H9 (cell line): ENCODE measurements at regions not wholly inside any gene's neighbourhood (a gene's known extent, or its start where the extent isn't known, plus 50 kb on each side); places are given as distances from the start of the nearest gene placed in this dataset.

Experiments
- DNase-seq: peaks from one replicate; pipeline ENCODE4 v3.0.0-alpha.2; 2017
- H2AFZ ChIP-seq: one replicate; pipeline ENCODE4 v1.6.1; 2013; ENCODE audit warnings: mild to moderate bottlenecking, low read length, control low read depth, moderate library complexity
- H2AK5ac ChIP-seq: 2 replicates; pipeline ENCODE4 v1.6.1; 2013; ENCODE audit warnings: low read length, control low read depth, mixed read lengths; ENCODE audit not compliant: insufficient read length
- H2BK120ac ChIP-seq: one replicate; pipeline ENCODE4 v1.6.1; 2013; ENCODE audit warnings: low read depth, mild to moderate bottlenecking, low read length, control low read depth, inconsistent platforms; ENCODE audit not compliant: poor library complexity, severe bottlenecking
- H2BK12ac ChIP-seq: 2 replicates; pipeline ENCODE4 v1.6.1; 2013; ENCODE audit warnings: low read length, control low read depth, mixed read lengths, low read depth; ENCODE audit not compliant: insufficient read length
- H2BK15ac ChIP-seq: 2 replicates; pipeline ENCODE4 v1.6.1; 2013; ENCODE audit warnings: low read depth, low read length, control low read depth
- H2BK20ac ChIP-seq: one replicate; pipeline ENCODE4 v1.6.1; 2013; ENCODE audit warnings: low read depth, mild to moderate bottlenecking, low read length, control low read depth, inconsistent platforms; ENCODE audit not compliant: poor library complexity, severe bottlenecking
- H2BK5ac ChIP-seq: 2 replicates; pipeline ENCODE4 v1.6.1; 2013; ENCODE audit warnings: low read length, control low read depth, mixed read lengths; ENCODE audit not compliant: insufficient read length
- H3K14ac ChIP-seq: 2 replicates; pipeline ENCODE4 v1.6.1; 2013; ENCODE audit warnings: low read length, control low read depth; ENCODE audit not compliant: insufficient read depth
- H3K18ac ChIP-seq: 2 replicates; pipeline ENCODE4 v1.6.1; 2013; ENCODE audit warnings: low read depth, mild to moderate bottlenecking, mixed read lengths, low read length, control low read depth; ENCODE audit not compliant: insufficient read length
- H3K23ac ChIP-seq: 2 replicates; pipeline ENCODE4 v1.6.1; 2013; ENCODE audit warnings: low read length, control low read depth, mixed read lengths, low read depth; ENCODE audit not compliant: insufficient read length
- H3K23me2 ChIP-seq: 2 replicates; pipeline ENCODE4 v1.6.1; 2013; ENCODE audit warnings: low read depth, mild to moderate bottlenecking, mixed read lengths, low read length, control low read depth; ENCODE audit not compliant: insufficient read length, poor library complexity, severe bottlenecking
- H3K27ac ChIP-seq: 2 replicates; pipeline ENCODE4 v1.5.1; 2013; ENCODE audit warnings: low read length, control low read depth, mixed read lengths, low read depth; ENCODE audit not compliant: insufficient read length
- H3K27me3 ChIP-seq: 2 replicates; pipeline ENCODE4 v1.6.1; 2013; ENCODE audit warnings: low read length, control low read depth, inconsistent platforms; ENCODE audit not compliant: insufficient read depth
- H3K4ac ChIP-seq: 2 replicates; pipeline ENCODE4 v1.6.1; 2013; ENCODE audit warnings: low read depth, mild to moderate bottlenecking, control low read depth, inconsistent platforms, low read length, moderate library complexity
- H3K4me1 ChIP-seq: 2 replicates; pipeline ENCODE4 v1.6.1; 2013; ENCODE audit warnings: low read length, control low read depth, inconsistent platforms; ENCODE audit not compliant: insufficient read depth
- H3K4me2 ChIP-seq: 2 replicates; pipeline ENCODE4 v1.6.1; 2013; ENCODE audit warnings: low read length, control low read depth, mixed read lengths; ENCODE audit not compliant: insufficient read length, insufficient read depth
- H3K56ac ChIP-seq: 2 replicates; pipeline ENCODE4 v1.6.1; 2013; ENCODE audit warnings: low read depth, mild to moderate bottlenecking, mixed read lengths, low read length, control low read depth; ENCODE audit not compliant: insufficient read length
- H3K79me1 ChIP-seq: 2 replicates; pipeline ENCODE4 v1.6.1; 2013; ENCODE audit warnings: low read depth, mild to moderate bottlenecking, moderate library complexity, low read length, control low read depth, inconsistent platforms; ENCODE audit not compliant: insufficient read depth, poor library complexity, severe bottlenecking
- H3K79me2 ChIP-seq: 2 replicates; pipeline ENCODE4 v1.6.1; 2013; ENCODE audit warnings: low read length, control low read depth, inconsistent platforms; ENCODE audit not compliant: insufficient read depth
- H3K9ac ChIP-seq: 2 replicates; pipeline ENCODE4 v1.6.1; 2013; ENCODE audit warnings: low read length, control low read depth, mixed read lengths; ENCODE audit not compliant: insufficient read length; ENCODE audit errors: extremely low read depth
- H3K9me3 ChIP-seq: one replicate; pipeline ENCODE4 v1.6.1; 2013; ENCODE audit warnings: low read depth, low read length, inconsistent platforms; ENCODE audit not compliant: control insufficient read depth
- H3T11ph ChIP-seq: one replicate; pipeline ENCODE4 v1.6.1; 2013; ENCODE audit warnings: mild to moderate bottlenecking, low read length, control low read depth, inconsistent platforms
- H4K20me1 ChIP-seq: one replicate; pipeline ENCODE4 v1.6.1; 2013; ENCODE audit not compliant: control insufficient read depth, insufficient read length, insufficient read depth
- H4K5ac ChIP-seq: 2 replicates; pipeline ENCODE4 v1.6.1; 2013; ENCODE audit warnings: low read depth, mild to moderate bottlenecking, mixed read lengths, low read length, control low read depth; ENCODE audit not compliant: insufficient read length
- H4K8ac ChIP-seq: replicated peaks from 2 replicates; pipeline ENCODE4 v1.6.1; 2013; ENCODE audit warnings: low read length, control low read depth, mixed read lengths, low read depth; ENCODE audit not compliant: insufficient read length
- H4K91ac ChIP-seq: 2 replicates; pipeline ENCODE4 v1.6.1; 2013; ENCODE audit warnings: low read depth, mild to moderate bottlenecking, moderate library complexity, mixed read lengths, low read length, control low read depth; ENCODE audit not compliant: insufficient read length
- H3K27ac Mint-ChIP-seq, 3 experiments: 2 replicates in 2 of 3; 3 replicates in 1 of 3; pipeline ENCODE4 v1.8.0; 2020 to 2021; ENCODE audit warnings: mixed read lengths in 3 of 3, mild to moderate bottlenecking in 1 of 3, moderate library complexity in 1 of 3
- H3K27me3 Mint-ChIP-seq: 2 replicates; pipeline ENCODE4 v1.8.0; 2021; ENCODE audit warnings: low read depth, mild to moderate bottlenecking, moderate library complexity, mixed read lengths
- H3K36me3 Mint-ChIP-seq, 3 experiments: 2 replicates in 2 of 3; 3 replicates in 1 of 3; pipeline ENCODE4 v1.8.0; 2020 to 2021; ENCODE audit warnings: low read depth in 3 of 3, mixed read lengths in 3 of 3; ENCODE audit not compliant: insufficient read depth in 1 of 3
- H3K4me1 Mint-ChIP-seq, 2 experiments: 2 replicates each; pipeline ENCODE4 v1.8.0; 2020; ENCODE audit warnings: mixed read lengths in 2 of 2
- H3K4me3 Mint-ChIP-seq, 2 experiments: 2 replicates in 1 of 2; 3 replicates in 1 of 2; pipeline ENCODE4 v1.8.0; 2020 to 2021; ENCODE audit warnings: mild to moderate bottlenecking in 2 of 2, mixed read lengths in 2 of 2, moderate library complexity in 1 of 2
- H3K9me3 Mint-ChIP-seq, 2 experiments: 2 replicates in 1 of 2; 3 replicates in 1 of 2; pipeline ENCODE4 v1.8.0; 2020; ENCODE audit warnings: mild to moderate bottlenecking in 2 of 2, mixed read lengths in 2 of 2, moderate library complexity in 1 of 2
- WGBS: extraction: QIAGEN DNeasy Blood & Tissue Kit; methylation state at CpG from one replicate; pipeline ENCODE4 v1.1.7; 2013; ENCODE audit warnings: missing lambda C conversion rate, low lambda C conversion rate, mixed read lengths; ENCODE audit not compliant: insufficient read length; ENCODE audit errors: extremely low coverage; 5-methylcytosine and 5-hydroxymethylcytosine counted together
- TF ChIP-seq, protein P1 (sequence below): fragments of 200-600 bp; sonication (generic); conservative IDR thresholded peaks from 3 replicates; pipeline ENCODE4 v1.8.0; 2021; ENCODE audit warnings: antibody characterized with exemption, mild to moderate bottlenecking

DNA sequence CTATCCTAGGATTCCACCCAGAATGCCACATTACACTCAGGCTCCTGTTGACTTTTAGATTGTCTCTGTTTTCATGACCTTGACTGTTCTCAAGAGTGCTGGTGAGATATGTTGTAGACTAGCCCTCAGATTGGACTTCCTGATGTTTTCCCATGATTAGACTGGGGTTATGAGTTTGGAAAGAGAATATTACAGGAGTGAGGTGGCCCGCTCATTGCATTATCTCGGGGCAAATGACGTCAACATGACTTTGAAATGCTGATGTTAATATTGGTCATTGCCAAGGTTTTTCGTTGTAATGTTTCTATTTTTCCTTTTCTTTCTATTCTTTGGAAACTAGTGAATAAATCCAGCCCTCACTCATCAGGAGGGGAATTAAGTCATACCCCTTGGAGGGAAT is 355.7 kb upstream of the MON1B start:
- H2BK20ac ChIP-seq, result no peak overlapping the region

More for the DNA sequence above, 355.7 kb upstream of the MON1B start:
- Mint-ChIP-seq H3K4me3 (no peak overlapping the region), H3K36me3 (0 out of 7 replicates have a peak, but pooled peaks cover 0 to 4% (median 0%) of the 10 kb centered on the region in 3 experiments), H3K27me3 (no peaks in the 10 kb centered on the region; the same call in 1 of the 2 replicates), H3K4me1 (peaks cover 0 to 4% of the 10 kb centered on the region in 2 experiments; a peak in 2 of 4 replicates), H3K9me3 (peaks cover 0 to 4% of the 10 kb centered on the region in 2 experiments; a peak in 1 of 5 replicates), H3K27ac (no peak overlapping the region)
- no peak overlapping the region for H4K5ac ChIP-seq
- WGBS, result no CpG with 5 or more reads among the region's 4 CpGs
- H3T11ph ChIP-seq, result no peak overlapping the region
- no peak overlapping the region for H3K23ac ChIP-seq
- H2AK5ac ChIP-seq, result no peak overlapping the region
- H2AFZ ChIP-seq, result no peak overlapping the region
- H3K27me3 ChIP-seq, result no peaks in the 10 kb centered on the region
- no peaks in the 10 kb centered on the region for H3K79me2 ChIP-seq
- no peak overlapping the region for H2BK120ac ChIP-seq
- DNase-seq, result no peak
- no peak overlapping the region for H3K4me2 ChIP-seq
- no peak overlapping the region for H4K91ac ChIP-seq
- no peak overlapping the region for H2BK15ac ChIP-seq
- no peaks in the 10 kb centered on the region for H4K20me1 ChIP-seq
- H3K4ac ChIP-seq, result no peak overlapping the region
- H3K4me1 ChIP-seq, result no peaks in the 10 kb centered on the region
- H3K27ac ChIP-seq, result no peak overlapping the region
- H2BK12ac ChIP-seq, result no peak overlapping the region
- H3K14ac ChIP-seq, result no peak overlapping the region
- H3K9ac ChIP-seq, result no peak overlapping the region
- H3K23me2 ChIP-seq, result no peaks in the 10 kb centered on the region
- H3K56ac ChIP-seq, result no peak overlapping the region
- H3K18ac ChIP-seq, result no peak overlapping the region
- H4K8ac ChIP-seq, result no peak overlapping the region
- H3K79me1 ChIP-seq, result no peaks in the 10 kb centered on the region
- H2BK5ac ChIP-seq, result no peak overlapping the region
- no peaks in the 10 kb centered on the region for H3K9me3 ChIP-seq
- TF ChIP-seq, protein P1, sequence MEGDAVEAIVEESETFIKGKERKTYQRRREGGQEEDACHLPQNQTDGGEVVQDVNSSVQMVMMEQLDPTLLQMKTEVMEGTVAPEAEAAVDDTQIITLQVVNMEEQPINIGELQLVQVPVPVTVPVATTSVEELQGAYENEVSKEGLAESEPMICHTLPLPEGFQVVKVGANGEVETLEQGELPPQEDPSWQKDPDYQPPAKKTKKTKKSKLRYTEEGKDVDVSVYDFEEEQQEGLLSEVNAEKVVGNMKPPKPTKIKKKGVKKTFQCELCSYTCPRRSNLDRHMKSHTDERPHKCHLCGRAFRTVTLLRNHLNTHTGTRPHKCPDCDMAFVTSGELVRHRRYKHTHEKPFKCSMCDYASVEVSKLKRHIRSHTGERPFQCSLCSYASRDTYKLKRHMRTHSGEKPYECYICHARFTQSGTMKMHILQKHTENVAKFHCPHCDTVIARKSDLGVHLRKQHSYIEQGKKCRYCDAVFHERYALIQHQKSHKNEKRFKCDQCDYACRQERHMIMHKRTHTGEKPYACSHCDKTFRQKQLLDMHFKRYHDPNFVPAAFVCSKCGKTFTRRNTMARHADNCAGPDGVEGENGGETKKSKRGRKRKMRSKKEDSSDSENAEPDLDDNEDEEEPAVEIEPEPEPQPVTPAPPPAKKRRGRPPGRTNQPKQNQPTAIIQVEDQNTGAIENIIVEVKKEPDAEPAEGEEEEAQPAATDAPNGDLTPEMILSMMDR, result no peak
